HEK293 (cell line): ENCODE measurements at regions not wholly inside any gene's neighbourhood (a gene's known extent, or its start where the extent isn't known, plus 50 kb on each side); places are given as distances from the start of the nearest gene placed in this dataset.

ENCODE experiments used
- CTCF ChIA-PET: fragments of 350-600 bp; formaldehyde crosslinking; extraction: SDS; loops from one replicate; lab custom pipeline; 2021; ENCODE audit warnings: antibody characterized with exemption; lab: Yijun Ruan, JAX
- POLR2A ChIA-PET: fragments of 300-600 bp; formaldehyde crosslinking; extraction: SDS; loops from one replicate; lab custom pipeline; 2020; ENCODE audit warnings: antibody characterized with exemption, inconsistent platforms; lab: Yijun Ruan, JAX
- H3K27ac ChIP-seq: fragments of 200-500 bp; sonication (Bioruptor generic); 2 replicates; pipeline ENCODE4 v1.5.1; 2014; ENCODE audit warnings: low read depth, low read length, control low read depth, inconsistent platforms; ENCODE audit errors: extremely low read depth
- H3K36me3 ChIP-seq, 2 experiments: fragments of 200-500 bp in 1 of 2; sonication (Bioruptor generic) in 1 of 2; 1 replicate in 1 of 2; 2 replicates in 1 of 2; pipeline ENCODE4 v1.5.1; 2014 to 2017; ENCODE audit warnings: inconsistent platforms in 2 of 2, low read length in 2 of 2; ENCODE audit not compliant: control insufficient read depth in 2 of 2, insufficient read depth in 1 of 2
- H3K4me1 ChIP-seq: fragments of 200-500 bp; sonication (Bioruptor generic); 2 replicates; pipeline ENCODE4 v1.5.1; 2014; ENCODE audit warnings: mild to moderate bottlenecking, low read length, inconsistent platforms; ENCODE audit not compliant: control insufficient read depth, insufficient read depth
- H3K4me3 ChIP-seq: 2 replicates; pipeline ENCODE4 v1.5.1; 2011; ENCODE audit warnings: low read depth, mild to moderate bottlenecking, control low read depth, low read length, moderate library complexity
- H3K9me3 ChIP-seq: fragments of 200-500 bp; sonication (Bioruptor generic); 2 replicates; pipeline ENCODE4 v1.5.1; 2014; ENCODE audit warnings: low read depth, low read length, inconsistent platforms; ENCODE audit not compliant: control insufficient read depth, insufficient read depth
- CTCF ChIP-seq: fragments of 450-650 bp; formaldehyde crosslinking; IDR thresholded peaks from 2 replicates; pipeline ENCODE4 v1.5.1; 2016; ENCODE audit warnings: missing biosample characterization, missing genetic modification characterization
- MZF1 ChIP-seq: fragments of 450-650 bp; formaldehyde crosslinking; IDR thresholded peaks from 2 replicates; pipeline ENCODE4 v1.5.1; 2017; ENCODE audit warnings: missing biosample characterization, missing genetic modification characterization, borderline replicate concordance
- WT1 ChIP-seq: fragments of 450-650 bp; formaldehyde crosslinking; IDR thresholded peaks from 2 replicates; pipeline ENCODE4 v1.5.1; 2016; ENCODE audit warnings: missing biosample characterization, missing genetic modification characterization
- ZEB2 ChIP-seq: fragments of 450-650 bp; formaldehyde crosslinking; IDR thresholded peaks from 2 replicates; pipeline ENCODE4 v1.5.1; 2016; ENCODE audit warnings: missing biosample characterization, missing genetic modification characterization
- ZFP69B ChIP-seq: fragments of 450-650 bp; formaldehyde crosslinking; IDR thresholded peaks from 2 replicates; pipeline ENCODE4 v1.5.1; 2016; ENCODE audit warnings: missing biosample characterization, missing genetic modification characterization
- ZNF10 ChIP-seq: fragments of 450-650 bp; formaldehyde crosslinking; IDR thresholded peaks from 2 replicates; pipeline ENCODE4 v1.5.1; 2017; ENCODE audit warnings: missing biosample characterization, missing genetic modification characterization
- ZNF133 ChIP-seq: fragments of 450-650 bp; formaldehyde crosslinking; IDR thresholded peaks from 2 replicates; pipeline ENCODE4 v1.5.1; 2016; ENCODE audit warnings: missing biosample characterization, missing genetic modification characterization
- ZNF174 ChIP-seq: fragments of 450-650 bp; formaldehyde crosslinking; IDR thresholded peaks from 2 replicates; pipeline ENCODE4 v1.5.0; 2017; ENCODE audit warnings: missing biosample characterization, mild to moderate bottlenecking, missing genetic modification characterization
- ZNF19 ChIP-seq: fragments of 450-650 bp; formaldehyde crosslinking; IDR thresholded peaks from 2 replicates; pipeline ENCODE4; 2016; ENCODE audit warnings: missing biosample characterization, missing genetic modification characterization, low read depth
- ZNF214 ChIP-seq: fragments of 450-650 bp; formaldehyde crosslinking; IDR thresholded peaks from 2 replicates; pipeline ENCODE4 v1.5.1; 2017; ENCODE audit warnings: missing biosample characterization, mild to moderate bottlenecking, missing genetic modification characterization, borderline replicate concordance
- ZNF221 ChIP-seq: fragments of 450-650 bp; formaldehyde crosslinking; IDR thresholded peaks from 2 replicates; pipeline ENCODE4 v1.5.1; 2017; ENCODE audit warnings: missing biosample characterization, missing genetic modification characterization, borderline replicate concordance
- ZNF223 ChIP-seq: fragments of 450-650 bp; formaldehyde crosslinking; IDR thresholded peaks from 2 replicates; pipeline ENCODE4 v1.5.1; 2016; ENCODE audit warnings: missing biosample characterization, missing genetic modification characterization
- ZNF449 ChIP-seq: fragments of 450-650 bp; formaldehyde crosslinking; IDR thresholded peaks from 2 replicates; pipeline ENCODE4 v1.5.1; 2017; ENCODE audit warnings: missing biosample characterization, mild to moderate bottlenecking, missing genetic modification characterization, moderate library complexity
- ZNF48 ChIP-seq: fragments of 450-650 bp; formaldehyde crosslinking; IDR thresholded peaks from 2 replicates; pipeline ENCODE4 v1.5.1; 2016; ENCODE audit warnings: missing biosample characterization, missing genetic modification characterization
- ZNF518A ChIP-seq: fragments of 450-650 bp; formaldehyde crosslinking; conservative IDR thresholded peaks from 2 replicates; pipeline ENCODE4 v1.5.1; 2016; ENCODE audit warnings: low read depth, missing biosample characterization, missing genetic modification characterization
- ZNF530 ChIP-seq: fragments of 450-650 bp; formaldehyde crosslinking; IDR thresholded peaks from 2 replicates; pipeline ENCODE4 v1.5.1; 2016; ENCODE audit warnings: low read depth, missing biosample characterization, missing genetic modification characterization
- ZNF548 ChIP-seq: fragments of 450-650 bp; formaldehyde crosslinking; IDR thresholded peaks from 2 replicates; pipeline ENCODE4 v1.5.1; 2016; ENCODE audit warnings: missing biosample characterization, missing genetic modification characterization
- ZNF555 ChIP-seq: fragments of 450-650 bp; formaldehyde crosslinking; conservative IDR thresholded peaks from 2 replicates; pipeline ENCODE4 v1.5.1; 2017; ENCODE audit warnings: missing biosample characterization, mild to moderate bottlenecking, missing genetic modification characterization, inconsistent platforms
- ZNF600 ChIP-seq: fragments of 450-650 bp; formaldehyde crosslinking; IDR thresholded peaks from 2 replicates; pipeline ENCODE4 v1.5.1; 2016; ENCODE audit warnings: missing biosample characterization, missing genetic modification characterization
- ZNF654 ChIP-seq: fragments of 450-650 bp; formaldehyde crosslinking; IDR thresholded peaks from 2 replicates; pipeline ENCODE4 v1.5.1; 2016; ENCODE audit warnings: low read depth, missing biosample characterization, missing genetic modification characterization
- ZNF747 ChIP-seq: fragments of 450-650 bp; formaldehyde crosslinking; IDR thresholded peaks from 2 replicates; pipeline ENCODE4 v1.5.1; 2016; ENCODE audit warnings: missing biosample characterization, missing genetic modification characterization
- ZSCAN4 ChIP-seq: fragments of 450-650 bp; formaldehyde crosslinking; IDR thresholded peaks from 2 replicates; pipeline ENCODE4 v1.5.1; 2017; ENCODE audit warnings: missing biosample characterization, missing genetic modification characterization

GRCh38 chr11:92885600-92885999 is 83.9 kb upstream of the MTNR1B start (continued):
- no peak for TF ChIP-seq MZF1 (tag by site-specific recombination)
- TF ChIP-seq ZNF555: no peak
- no peak for TF ChIP-seq ZNF174 (tag by site-specific recombination)
- TF ChIP-seq ZNF214: no peak
- TF ChIP-seq ZNF530 (tag by site-specific recombination): no peak
- TF ChIP-seq ZNF133: no peak
- TF ChIP-seq, all 188 proteins: peak for 0

- no peaks in the 10 kb centered on the region for H3K9me3 ChIP-seq
- POLR2A ChIA-PET: no interaction called here
- H3K4me1 ChIP-seq: no peaks in the 10 kb centered on the region
- H3K4me3 ChIP-seq: no peak overlapping the region
- CTCF ChIA-PET: interaction anchor here (0.6 to 1.8 kb wide), 28 partner anchors 9 to 1384 kb away, joined by 3 to 7 read pairs (median 3); no protein-coding TSS in a partner anchor
- peaks cover 0 to 24% of the 10 kb centered on the region in 2 experiments; a peak in 1 of 3 replicates for H3K36me3 ChIP-seq
- no peak overlapping the region for H3K27ac ChIP-seq
- TF ChIP-seq ZNF600 (tag by site-specific recombination): peak; percentile 94
- 0 out of 2 replicates have a peak, but pooled peaks have one; percentile 30 for TF ChIP-seq ZEB2
- no peak for TF ChIP-seq ZNF48
- TF ChIP-seq ZNF449 (tag by site-specific recombination): no peak
- no peak for TF ChIP-seq ZNF747
- TF ChIP-seq WT1: no peak
- TF ChIP-seq ZNF10 (tag by site-specific recombination): no peak
- peak; percentile 73 for TF ChIP-seq ZSCAN4 (tag by site-specific recombination)
- peak; percentile 73 for TF ChIP-seq CTCF (tag by site-specific recombination)
- TF ChIP-seq ZNF654 (tag by site-specific recombination): peak; percentile 66
Measured at GRCh38 chr11:92886243-92886905, 83.1 kb upstream of the MTNR1B start.

- ChIA-PET CTCF (interaction anchor here (0.7 kb wide), 1 partner anchor 361 kb away, joined by 4 read pairs; no protein-coding TSS in a partner anchor), POLR2A (no interaction called here)
- Histone ChIP-seq H3K27ac (no peak overlapping the region), H3K36me3 (peaks cover 0 to 13% of the 10 kb centered on the region in 2 experiments; a peak in 1 of 3 replicates), H3K4me1 (no peaks in the 10 kb centered on the region), H3K4me3 (no peak overlapping the region), H3K9me3 (no peaks in the 10 kb centered on the region)
- TF ChIP-seq ZSCAN4 (tag by site-specific recombination) (no peak), ZNF221 (tag by site-specific recombination) (no peak), ZNF19 (no peak), ZNF518A (tag by site-specific recombination) (no peak), ZFP69B (no peak), ZNF223 (no peak), ZNF548 (tag by site-specific recombination) (no peak)
Measured at GRCh38 chr11:92888696-92889095, 80.8 kb upstream of the MTNR1B start.
